ENCODE measurements at regions not wholly inside any gene's neighbourhood (a gene's known extent, or its start where the extent isn't known, plus 50 kb on each side); places are given as distances from the start of the nearest gene placed in this dataset.

- TF ChIP-seq CTCF (conservative IDR thresholded peaks at IDR 0.05; ENCODE audit: low read depth in 2 of 2) = no peak
- no peak for TF ChIP-seq EZH2 (IDR thresholded peaks at IDR 0.05; ENCODE audit: low read depth, unreplicated experiment)
- no peak for TF ChIP-seq JUNB (IDR thresholded peaks at IDR 0.05; ENCODE audit: unreplicated experiment)
- TF ChIP-seq POLR2AphosphoS5 (IDR thresholded peaks at IDR 0.05; ENCODE audit: low read depth) = no peak
- no peak for TF ChIP-seq EZH2phosphoT487 (IDR thresholded peaks at IDR 0.05; ENCODE audit: unreplicated experiment)
Observed at GRCh38 chr11:70672991-70673653, 274.8 kb downstream of the CTTN start.

Data from GM23338 (cell line).